ENCODE measurements at regions not wholly inside any gene's neighbourhood (a gene's known extent, or its start where the extent isn't known, plus 50 kb on each side); places are given as distances from the start of the nearest gene placed in this dataset.
A peak's percentile ranks its signal among the peaks of the same experiment; 100 is the strongest.

GRCh38 chr1:234944439-234945344 is 183.9 kb downstream of the TOMM20 start:
- Histone ChIP-seq H3K4me2 (replicated peaks; ENCODE audit: extremely low read depth, low read length, poor library complexity, severe bottlenecking) (peak overlapping the region; percentile 56), H2AFZ (ENCODE audit: insufficient read depth, low read depth, low read length, poor library complexity, severe bottlenecking) (peak overlapping the region; percentile 59), H3K27me3 (ENCODE audit: control insufficient read depth in 2 of 2, insufficient read depth in 2 of 2, low read length in 2 of 2) (no peaks in the 10 kb centered on the region), H3K27ac (ENCODE audit: low read depth in 1 of 2, low read length in 2 of 2) (peak overlapping the region in 1 of 2 donors; percentile 82), H3K9me3 (replicated peaks in 1 of 2; ENCODE audit: control insufficient read depth in 1 of 2, insufficient read depth in 1 of 2, low read length in 2 of 2) (peaks cover 19 to 30% of the 10 kb centered on the region in 2 donors), H3K4me3 (replicated peaks in 1 of 3; ENCODE audit: low read depth in 2 of 3, low read length in 3 of 3) (peak overlapping the region in 1 of 3 experiments; percentile 52), H3K79me2 (ENCODE audit: insufficient read depth, low read length) (no peaks in the 10 kb centered on the region), H3K36me3 (replicated peaks in 1 of 2; ENCODE audit: control insufficient read depth in 1 of 2, insufficient read depth in 2 of 2, low read length in 2 of 2) (no peaks in the 10 kb centered on the region), H3K4me1 (ENCODE audit: control insufficient read depth in 1 of 2, insufficient read depth in 2 of 2, low read length in 2 of 2) (peaks cover 31% of the 10 kb centered on the region in 2 donors), H4K20me1 (ENCODE audit: insufficient read depth, low read length) (no peaks in the 10 kb centered on the region), H3K9ac (ENCODE audit: insufficient read depth, low read length, poor library complexity, severe bottlenecking) (no peak overlapping the region)
- 29% methylated on average over 2 of the region's 6 CpGs for WGBS (ENCODE audit: insufficient coverage)
- peak; percentile 56 to 79 (median 59) for DNase-seq
- intact Hi-C loops (cut with micrococcal nuclease) = no loop called here
- H3K27me3 Mint-ChIP-seq (ENCODE audit: low read depth in 3 of 3) = peaks cover 0 to 3% (median 0%) of the 10 kb centered on the region in 3 donors
- H3K4me3 Mint-ChIP-seq = peak overlapping the region in 1 of 2 donors; percentile 75
- peaks cover 10 to 24% (median 16%) of the 10 kb centered on the region in 7 donors for H3K9me3 Mint-ChIP-seq
- H3K27ac Mint-ChIP-seq = peak overlapping the region; percentile 88 to 96 (median 95)
- TF ChIP-seq CTCF (IDR thresholded peaks at IDR 0.05) = no peak
- peaks cover 30% of the 10 kb centered on the region for H3K4me1 Mint-ChIP-seq
- H3K36me3 Mint-ChIP-seq = peaks cover 0 to 8% of the 10 kb centered on the region in 2 donors

- peaks cover 32 to 33% of the 10 kb centered on the region in 2 donors for H3K4me1 ChIP-seq (ENCODE audit: control insufficient read depth in 1 of 2, insufficient read depth in 2 of 2, low read length in 2 of 2)
- WGBS (ENCODE audit: insufficient coverage) = 76% methylated on average over 5 of the region's 7 CpGs
- no peaks in the 10 kb centered on the region for H3K36me3 ChIP-seq (replicated peaks in 1 of 2; ENCODE audit: control insufficient read depth in 1 of 2, insufficient read depth in 2 of 2, low read length in 2 of 2)
- H3K27ac ChIP-seq (ENCODE audit: low read depth in 1 of 2, low read length in 2 of 2) = peak overlapping the region in 1 of 2 donors; percentile 82
- intact Hi-C loops (cut with micrococcal nuclease) = no loop called here
- H3K79me2 ChIP-seq (ENCODE audit: insufficient read depth, low read length) = no peaks in the 10 kb centered on the region
- DNase-seq = peak in 2 of 3 donors; percentile 30
- Mint-ChIP-seq H3K9me3 (peaks cover 5 to 17% (median 11%) of the 10 kb centered on the region in 7 donors), H3K36me3 (peaks cover 0 to 4% of the 10 kb centered on the region in 2 donors), H3K27ac (peak overlapping the region in 6 of 7 donors; percentile 85 to 96 (median 95)), H3K4me3 (peak overlapping the region in 1 of 2 donors; percentile 40), H3K27me3 (ENCODE audit: low read depth in 3 of 3) (peaks cover 0 to 3% (median 0%) of the 10 kb centered on the region in 3 donors), H3K4me1 (peaks cover 30% of the 10 kb centered on the region)
- no peak overlapping the region for H3K9ac ChIP-seq (ENCODE audit: insufficient read depth, low read length, poor library complexity, severe bottlenecking)
- H3K4me3 ChIP-seq (replicated peaks in 1 of 3; ENCODE audit: low read depth in 2 of 3, low read length in 3 of 3) = no peak overlapping the region
- H3K9me3 ChIP-seq (replicated peaks in 1 of 2; ENCODE audit: control insufficient read depth in 1 of 2, insufficient read depth in 1 of 2, low read length in 2 of 2) = peaks cover 13 to 25% of the 10 kb centered on the region in 2 donors
- no peaks in the 10 kb centered on the region for H4K20me1 ChIP-seq (ENCODE audit: insufficient read depth, low read length)
- H2AFZ ChIP-seq (ENCODE audit: insufficient read depth, low read depth, low read length, poor library complexity, severe bottlenecking) = no peak overlapping the region
- TF ChIP-seq CTCF (IDR thresholded peaks at IDR 0.05) = no peak
- H3K27me3 ChIP-seq (ENCODE audit: control insufficient read depth in 2 of 2, insufficient read depth in 2 of 2, low read length in 2 of 2) = no peaks in the 10 kb centered on the region
- no peak overlapping the region for H3K4me2 ChIP-seq (replicated peaks; ENCODE audit: extremely low read depth, low read length, poor library complexity, severe bottlenecking)
Observed at GRCh38 chr1:234943836-234944402, 184.7 kb downstream of the TOMM20 start.

All from CD14-positive monocyte (primary cell).